Stimulated activated CD4-positive, alpha-beta T cell treated with anti-CD3 and anti-CD28 coated beads, Interleukin-2, amount 100 ng/mL, for 48 hours (primary cell): ENCODE measurements at regions not wholly inside any gene's neighbourhood (a gene's known extent, or its start where the extent isn't known, plus 50 kb on each side); places are given as distances from the start of the nearest gene placed in this dataset.

ENCODE experiments used
- DNase-seq, 2 donors: peaks; one replicate each; pipeline ENCODE4 v3.0.0-alpha.2; 2020

DNA sequence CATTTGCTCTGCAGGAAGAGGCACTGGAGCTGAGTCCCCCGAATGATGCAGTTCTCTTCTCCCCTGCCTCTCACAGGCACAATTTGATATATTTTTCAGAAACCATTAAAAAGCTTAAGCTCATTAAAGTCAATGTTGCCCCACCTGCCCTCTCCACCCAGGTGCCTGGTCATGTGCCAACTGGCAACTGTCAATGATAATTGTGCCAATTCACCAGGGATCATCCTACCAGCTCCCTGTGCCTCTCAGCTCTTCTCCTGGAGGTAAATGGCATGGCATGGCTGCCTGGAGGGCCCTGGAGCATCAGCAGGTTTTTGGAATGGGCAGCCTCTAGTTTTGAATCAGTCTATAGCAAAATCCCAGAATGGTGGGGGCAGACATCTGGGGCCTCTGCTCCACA lies 279.6 kb upstream of the ID2 start:
- no peak for DNase-seq

- DNase-seq = no peak
Observed at GRCh38 chr2:8403876-8404275, 278.0 kb upstream of the ID2 start.

DNA sequence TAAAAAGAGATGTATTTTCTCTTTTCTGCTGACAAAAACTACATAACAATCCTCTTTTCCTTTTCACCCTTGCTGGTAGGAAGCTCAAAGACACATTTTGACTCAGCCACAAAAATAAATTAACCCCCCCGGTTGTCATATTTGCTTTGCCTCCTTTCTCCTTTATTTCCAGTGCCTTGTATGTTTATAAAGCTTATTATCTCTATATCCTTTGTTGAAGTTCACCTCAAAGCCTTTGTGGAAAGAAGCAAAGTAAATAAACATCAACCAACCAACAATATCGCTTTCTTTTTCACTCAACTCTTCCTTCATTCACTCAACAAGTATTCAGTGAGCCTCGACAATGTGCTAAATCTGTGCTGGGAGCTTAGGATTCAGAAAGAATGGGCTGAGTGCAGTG lies 276.5 kb upstream of the ID2 start:
- DNase-seq = no peak

DNA sequence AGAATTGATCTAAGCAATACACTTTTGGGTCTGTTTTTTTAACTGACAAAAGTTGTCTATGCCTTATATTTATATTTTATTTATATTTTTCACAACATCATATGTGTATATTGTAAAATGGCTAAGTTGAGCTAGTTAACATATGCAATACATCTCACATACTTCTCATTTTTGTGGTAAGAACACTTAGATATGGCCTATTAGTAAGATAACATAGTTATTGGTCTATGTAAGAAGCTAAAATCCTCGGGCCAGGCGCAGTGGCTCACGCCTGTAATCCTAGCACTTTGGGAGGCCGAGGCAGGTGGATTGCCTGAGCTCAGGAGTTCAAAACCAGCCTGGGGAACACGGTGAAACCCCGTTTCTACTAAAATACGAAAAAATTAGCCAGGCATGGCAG lies 275.6 kb upstream of the ID2 start:
- DNase-seq = no peak

DNA sequence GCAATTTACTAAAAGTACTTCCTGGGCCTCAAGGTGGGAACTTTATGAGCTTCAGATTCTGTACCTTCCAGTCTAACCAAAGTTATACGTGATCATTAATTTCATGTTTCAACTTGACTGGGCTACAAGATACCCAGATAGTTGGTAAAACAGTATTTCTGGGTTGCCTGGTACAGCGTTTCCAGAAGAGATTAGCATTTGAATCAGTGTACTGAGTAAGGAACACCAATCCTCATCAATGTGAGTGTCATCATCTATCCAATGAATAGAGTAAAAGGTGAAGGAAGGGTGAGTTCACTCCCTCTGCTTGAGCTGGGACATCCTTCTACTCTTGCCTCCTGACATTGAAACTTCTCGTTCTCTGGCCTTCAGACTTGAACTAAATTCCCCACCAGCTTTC lies 274.5 kb upstream of the ID2 start:
- no peak for DNase-seq

DNA sequence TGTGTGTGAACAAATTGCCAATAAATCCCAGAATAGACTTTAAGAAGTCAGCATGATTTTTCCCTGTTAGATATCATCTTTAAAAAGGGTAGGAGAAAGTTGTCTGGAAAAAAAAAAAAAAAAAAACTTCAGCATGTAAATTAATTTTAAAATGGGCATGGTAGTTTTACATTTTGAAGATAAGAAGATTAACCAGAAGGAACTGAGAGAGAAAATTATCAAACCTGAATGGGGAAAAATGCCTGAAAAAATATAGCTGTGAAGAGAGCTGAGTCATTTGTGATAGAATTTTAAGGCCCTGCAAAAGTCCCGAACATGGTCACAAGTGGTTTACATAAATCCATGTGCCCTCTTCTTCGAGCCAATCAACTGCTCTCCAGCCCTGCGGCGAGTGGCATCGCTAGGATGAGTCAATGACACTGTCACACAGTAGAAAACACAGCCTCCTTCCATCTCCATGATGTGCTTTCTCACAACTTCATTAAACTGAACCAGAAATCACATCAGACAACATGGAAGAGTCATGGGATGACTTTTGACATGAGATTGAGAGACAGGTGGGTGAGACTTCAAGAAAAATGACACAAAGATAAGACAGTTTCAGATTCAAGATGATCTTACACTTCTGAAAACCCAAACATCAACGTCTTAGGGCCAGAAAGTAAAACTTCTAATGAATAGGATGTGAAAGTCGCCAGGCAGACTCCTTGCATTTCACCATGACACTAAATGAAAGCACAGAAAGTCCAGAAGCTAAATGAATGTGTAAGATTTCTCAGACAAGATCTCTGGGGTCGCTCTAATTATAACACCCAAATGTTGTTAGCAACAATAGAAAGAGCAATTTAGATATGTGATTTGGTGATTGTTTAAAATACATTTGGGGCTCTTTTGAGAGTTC lies 273.0 kb upstream of the ID2 start:
- peak; percentile 57 to 59 for DNase-seq

- no peak for DNase-seq
Observed at GRCh38 chr2:8409461-8410260, 272.2 kb upstream of the ID2 start.

- no peak for DNase-seq
Observed at GRCh38 chr2:8412082-8412481, 269.8 kb upstream of the ID2 start.

DNA sequence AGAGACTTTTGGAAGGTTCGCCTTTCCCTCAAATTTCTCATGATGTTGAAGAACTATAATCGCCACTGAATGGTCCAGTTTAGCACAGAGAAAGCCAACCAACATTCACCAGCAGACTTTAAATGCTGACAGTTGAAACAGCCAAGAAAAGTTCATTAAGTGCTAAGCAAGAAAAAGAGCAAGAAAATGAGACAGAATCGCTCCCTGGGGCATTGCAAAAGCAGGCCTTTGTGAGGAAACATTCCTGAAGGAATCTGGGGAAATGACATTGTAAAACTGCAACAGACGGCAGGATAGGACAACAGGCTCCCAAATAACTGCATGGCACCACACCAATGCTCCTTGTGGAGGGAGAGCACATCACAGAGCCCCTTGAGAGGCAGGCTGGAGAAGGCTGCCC lies 269.3 kb upstream of the ID2 start:
- no peak for DNase-seq

DNA sequence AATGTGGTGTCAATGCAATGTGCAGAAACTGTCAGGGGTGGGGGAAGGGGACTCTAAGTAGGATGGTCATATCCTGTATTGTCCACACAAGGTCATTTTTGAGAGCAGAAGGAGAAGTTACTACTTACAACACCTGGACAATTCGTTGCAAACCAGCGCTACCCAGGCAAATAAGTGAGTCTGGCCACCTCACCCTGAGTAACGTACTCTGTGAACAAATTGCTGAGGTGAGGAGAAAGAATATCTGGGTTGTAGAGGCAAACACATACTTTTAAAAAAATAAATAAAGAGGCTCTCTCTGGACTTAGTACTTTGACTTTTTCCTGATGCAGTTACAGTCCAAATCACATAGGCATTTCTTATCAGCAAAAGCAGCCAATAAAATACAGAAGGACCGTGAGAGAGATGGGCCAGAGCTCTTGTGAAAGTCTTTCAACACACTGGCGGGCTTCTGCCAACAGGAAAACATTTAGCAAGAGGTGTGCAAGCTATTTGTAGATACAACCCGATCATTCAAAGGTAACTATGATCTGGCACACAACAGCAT lies 268.2 kb upstream of the ID2 start:
- no peak for DNase-seq

- DNase-seq = no peak
Observed at GRCh38 chr2:8414946-8415879, 266.6 kb upstream of the ID2 start.

DNA sequence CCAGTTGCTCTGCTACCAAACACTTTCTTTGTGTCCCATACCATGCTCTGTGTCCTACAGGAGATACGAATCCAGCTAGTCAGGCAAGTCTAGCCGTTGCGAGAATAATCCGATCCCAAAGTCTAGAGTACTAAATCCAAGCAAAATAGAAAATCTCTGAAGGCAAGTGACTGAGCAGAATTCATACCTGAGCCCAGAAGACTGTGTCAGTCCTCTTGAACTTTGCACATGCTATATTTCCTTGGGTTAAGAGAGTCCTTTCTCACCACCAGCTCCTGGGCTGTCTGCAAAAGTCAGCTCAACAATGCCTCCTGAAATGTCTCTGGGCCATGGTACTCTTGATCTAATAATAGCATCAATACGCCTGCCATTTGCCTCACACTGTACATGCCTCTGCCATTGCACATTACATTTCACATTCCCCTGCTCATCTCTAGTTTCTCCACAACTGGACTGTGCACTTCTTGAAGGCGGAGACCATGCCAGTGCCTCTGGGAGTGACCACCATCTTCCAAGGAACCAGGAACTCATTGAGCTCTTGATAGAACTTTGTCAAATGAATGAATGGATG lies 265.8 kb upstream of the ID2 start:
- no peak for DNase-seq

GRCh38 chr2:8416849-8417832 lies 264.7 kb upstream of the ID2 start:
- no peak for DNase-seq

DNA sequence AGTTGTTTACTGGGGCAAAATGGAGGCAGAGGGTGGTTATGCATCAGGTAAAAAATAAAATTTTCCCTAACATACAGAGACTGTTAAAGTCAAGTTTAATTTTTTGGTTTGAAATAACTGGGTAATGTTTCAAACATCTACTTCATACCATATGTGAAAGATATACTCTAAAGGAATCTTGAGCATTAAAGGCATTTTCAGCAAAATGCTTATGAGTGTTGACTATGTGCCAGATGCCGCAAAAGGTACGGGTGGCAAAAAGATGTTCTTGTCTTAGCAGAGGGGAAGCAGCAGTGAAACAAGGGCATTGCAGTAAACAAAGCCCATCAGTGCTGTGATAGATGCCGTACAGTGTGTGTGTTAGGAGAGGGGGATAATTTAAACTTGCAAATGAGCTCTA lies 263.1 kb upstream of the ID2 start:
- no peak for DNase-seq

GRCh38 chr2:8421658-8422449 lies 260.0 kb upstream of the ID2 start:
- no peak for DNase-seq

GRCh38 chr2:8422450-8422800 lies 259.4 kb upstream of the ID2 start:
- DNase-seq = no peak

DNA sequence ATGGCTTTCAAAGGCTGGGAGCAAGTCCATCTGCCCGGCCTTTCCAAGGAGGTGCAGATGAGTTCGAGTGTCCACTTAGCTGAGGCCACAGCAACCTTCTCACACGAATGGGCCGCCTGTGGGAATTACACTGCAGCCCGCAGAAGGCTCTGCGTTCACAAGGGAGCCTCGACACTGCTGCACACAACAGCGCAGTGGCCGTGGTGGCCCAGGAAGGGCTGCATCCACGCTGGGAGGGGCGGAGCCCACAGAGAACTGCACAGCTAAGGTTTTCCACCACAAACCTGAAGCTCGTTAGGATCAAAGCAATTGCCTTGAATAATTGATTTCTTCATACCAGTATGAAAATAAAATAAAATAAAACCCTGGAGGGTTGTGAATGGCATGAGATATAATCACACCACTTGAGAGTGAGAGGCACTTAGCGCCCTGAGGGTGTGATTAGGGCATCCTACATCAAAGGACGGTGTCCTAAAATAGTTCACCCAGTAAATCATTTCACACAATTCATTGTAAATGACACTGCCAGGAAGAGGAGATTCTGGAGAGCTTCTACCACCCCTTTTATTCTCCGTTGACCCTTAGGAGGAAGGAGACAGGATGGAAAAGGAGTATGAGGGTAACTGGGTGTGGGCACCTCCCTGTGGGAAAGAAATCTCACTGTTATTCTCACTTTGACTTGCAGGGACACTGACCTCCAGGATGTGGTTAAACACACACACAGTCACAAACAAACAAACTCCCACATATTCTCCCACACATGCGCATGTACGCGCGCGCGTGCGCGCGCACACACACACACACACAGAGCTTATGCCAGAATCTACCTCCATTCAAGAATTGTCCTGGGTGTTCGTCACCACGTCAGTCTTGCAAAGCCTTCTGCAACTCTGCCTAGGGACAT lies 256.6 kb upstream of the ID2 start:
- DNase-seq = no peak

GRCh38 chr2:8426550-8426949 lies 255.3 kb upstream of the ID2 start:
- DNase-seq = no peak

GRCh38 chr2:8427211-8427610 lies 254.6 kb upstream of the ID2 start:
- DNase-seq = no peak
